22Rv1 (cell line): ENCODE measurements at regions not wholly inside any gene's neighbourhood (a gene's known extent, or its start where the extent isn't known, plus 50 kb on each side); places are given as distances from the start of the nearest gene placed in this dataset.

Experiments used
- ZFX ChIP-seq: fragments of 450-650 bp; IDR thresholded peaks from 2 replicates; pipeline ENCODE4 v1.6.1; 2017; ENCODE audit warnings: antibody characterized with exemption, borderline replicate concordance
- TF ChIP-seq, protein P1 (sequence below): fragments of 450-650 bp; IDR thresholded peaks from 2 replicates; pipeline ENCODE4 v1.5.1; 2017; ENCODE audit warnings: mild to moderate bottlenecking

- TF ChIP-seq, protein P1, sequence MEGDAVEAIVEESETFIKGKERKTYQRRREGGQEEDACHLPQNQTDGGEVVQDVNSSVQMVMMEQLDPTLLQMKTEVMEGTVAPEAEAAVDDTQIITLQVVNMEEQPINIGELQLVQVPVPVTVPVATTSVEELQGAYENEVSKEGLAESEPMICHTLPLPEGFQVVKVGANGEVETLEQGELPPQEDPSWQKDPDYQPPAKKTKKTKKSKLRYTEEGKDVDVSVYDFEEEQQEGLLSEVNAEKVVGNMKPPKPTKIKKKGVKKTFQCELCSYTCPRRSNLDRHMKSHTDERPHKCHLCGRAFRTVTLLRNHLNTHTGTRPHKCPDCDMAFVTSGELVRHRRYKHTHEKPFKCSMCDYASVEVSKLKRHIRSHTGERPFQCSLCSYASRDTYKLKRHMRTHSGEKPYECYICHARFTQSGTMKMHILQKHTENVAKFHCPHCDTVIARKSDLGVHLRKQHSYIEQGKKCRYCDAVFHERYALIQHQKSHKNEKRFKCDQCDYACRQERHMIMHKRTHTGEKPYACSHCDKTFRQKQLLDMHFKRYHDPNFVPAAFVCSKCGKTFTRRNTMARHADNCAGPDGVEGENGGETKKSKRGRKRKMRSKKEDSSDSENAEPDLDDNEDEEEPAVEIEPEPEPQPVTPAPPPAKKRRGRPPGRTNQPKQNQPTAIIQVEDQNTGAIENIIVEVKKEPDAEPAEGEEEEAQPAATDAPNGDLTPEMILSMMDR, result no peak
- TF ChIP-seq ZFX, result no peak
Measured at GRCh38 chr13:109326601-109327000, 459.8 kb downstream of the IRS2 start.
